ENCODE measurements at regions not wholly inside any gene's neighbourhood (a gene's known extent, or its start where the extent isn't known, plus 50 kb on each side); places are given as distances from the start of the nearest gene placed in this dataset.

DNA sequence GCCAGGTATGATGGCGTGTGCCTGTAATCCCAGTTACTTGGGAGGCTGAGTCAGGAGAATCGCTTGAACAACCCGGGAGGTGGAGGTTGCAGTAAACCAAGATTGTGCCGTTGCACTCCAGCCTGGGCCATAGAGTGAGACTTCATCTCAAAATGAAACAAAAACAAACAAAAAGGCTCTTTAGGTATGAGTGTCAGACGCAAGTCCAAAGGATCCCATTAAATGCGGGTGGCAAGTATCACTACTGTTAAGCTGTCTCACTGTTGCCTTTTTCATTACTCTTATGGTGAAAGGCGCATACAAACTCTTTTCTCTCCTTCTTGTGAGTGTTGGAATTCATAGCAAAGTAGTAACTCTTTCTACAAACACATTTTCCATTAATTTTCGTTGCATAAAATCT, 688.5 kb upstream of the CHD1 start:
- no peaks in the 10 kb centered on the region for H3K36me3 ChIP-seq (ENCODE audit: control insufficient read depth, insufficient read depth, low read length)
- H3K27me3 ChIP-seq (replicated peaks; ENCODE audit: control insufficient read depth, insufficient read depth, low read length) = no peaks in the 10 kb centered on the region
- DNase-seq (ENCODE audit: extremely low read depth, insufficient read length) = no peak
- no peak overlapping the region for H3K4me3 ChIP-seq (replicated peaks; ENCODE audit: low read depth, low read length)
- TF ChIP-seq CTCF (IDR thresholded peaks at IDR 0.05; ENCODE audit: insufficient read depth, low read length, poor library complexity, severe bottlenecking) = no peak

GRCh38 chr5:99614888-99615287, 686.1 kb upstream of the CHD1 start:
- DNase-seq (ENCODE audit: extremely low read depth, insufficient read length) = no peak
- Histone ChIP-seq H3K27me3 (replicated peaks; ENCODE audit: control insufficient read depth, insufficient read depth, low read length) (no peaks in the 10 kb centered on the region), H3K4me3 (replicated peaks; ENCODE audit: low read depth, low read length) (no peak overlapping the region), H3K36me3 (ENCODE audit: control insufficient read depth, insufficient read depth, low read length) (no peaks in the 10 kb centered on the region)
- TF ChIP-seq CTCF (IDR thresholded peaks at IDR 0.05; ENCODE audit: insufficient read depth, low read length, poor library complexity, severe bottlenecking) = no peak

GRCh38 chr5:99607124-99607523, 678.3 kb upstream of the CHD1 start:
- no peak for TF ChIP-seq CTCF (IDR thresholded peaks at IDR 0.05; ENCODE audit: insufficient read depth, low read length, poor library complexity, severe bottlenecking)

GRCh38 chr5:99605904-99606303, 677.1 kb upstream of the CHD1 start:
- no peak for TF ChIP-seq CTCF (IDR thresholded peaks at IDR 0.05; ENCODE audit: insufficient read depth, low read length, poor library complexity, severe bottlenecking)
- Histone ChIP-seq H3K27me3 (replicated peaks; ENCODE audit: control insufficient read depth, insufficient read depth, low read length) (no peaks in the 10 kb centered on the region), H3K4me3 (replicated peaks; ENCODE audit: low read depth, low read length) (no peak overlapping the region), H3K36me3 (ENCODE audit: control insufficient read depth, insufficient read depth, low read length) (no peaks in the 10 kb centered on the region)
- DNase-seq (ENCODE audit: extremely low read depth, insufficient read length) = peak; percentile 3

More at GRCh38 chr5:99607124-99607523, 678.3 kb upstream of the CHD1 start:
- DNase-seq (ENCODE audit: extremely low read depth, insufficient read length) = no peak
- H3K27me3 ChIP-seq (replicated peaks; ENCODE audit: control insufficient read depth, insufficient read depth, low read length) = no peaks in the 10 kb centered on the region
- H3K36me3 ChIP-seq (ENCODE audit: control insufficient read depth, insufficient read depth, low read length) = no peaks in the 10 kb centered on the region
- no peak overlapping the region for H3K4me3 ChIP-seq (replicated peaks; ENCODE audit: low read depth, low read length)

DNA sequence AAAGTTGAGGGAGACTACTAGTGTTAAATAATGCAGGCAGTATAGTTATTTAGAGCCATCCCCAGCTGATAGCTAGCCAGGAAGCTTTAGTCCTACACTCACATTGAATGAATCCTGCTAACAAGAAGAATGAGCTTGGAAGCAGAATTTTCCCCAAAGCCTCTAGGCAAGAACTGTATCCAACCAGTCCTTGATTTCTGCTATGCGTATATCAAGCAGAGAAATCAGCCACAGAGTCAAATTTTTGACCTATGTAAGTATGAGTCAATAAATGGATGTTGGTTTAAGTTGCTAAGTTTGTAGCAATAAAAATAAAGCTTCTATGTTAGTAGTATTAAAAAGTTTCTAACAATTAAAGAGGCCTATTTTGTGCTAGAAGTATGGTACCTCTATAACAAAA, 672.1 kb upstream of the CHD1 start:
- TF ChIP-seq CTCF (IDR thresholded peaks at IDR 0.05; ENCODE audit: insufficient read depth, low read length, poor library complexity, severe bottlenecking) = no peak
- no peak for DNase-seq (ENCODE audit: extremely low read depth, insufficient read length)
- no peaks in the 10 kb centered on the region for H3K36me3 ChIP-seq (ENCODE audit: control insufficient read depth, insufficient read depth, low read length)
- no peaks in the 10 kb centered on the region for H3K27me3 ChIP-seq (replicated peaks; ENCODE audit: control insufficient read depth, insufficient read depth, low read length)
- H3K4me3 ChIP-seq (replicated peaks; ENCODE audit: low read depth, low read length) = no peak overlapping the region

- no peak for TF ChIP-seq CTCF (IDR thresholded peaks at IDR 0.05; ENCODE audit: insufficient read depth, low read length, poor library complexity, severe bottlenecking)
- no peak overlapping the region for H3K4me3 ChIP-seq (replicated peaks; ENCODE audit: low read depth, low read length)
- no peaks in the 10 kb centered on the region for H3K36me3 ChIP-seq (ENCODE audit: control insufficient read depth, insufficient read depth, low read length)
- no peaks in the 10 kb centered on the region for H3K27me3 ChIP-seq (replicated peaks; ENCODE audit: control insufficient read depth, insufficient read depth, low read length)
- no peak for DNase-seq (ENCODE audit: extremely low read depth, insufficient read length)
Measured at GRCh38 chr5:99590806-99591205, 662.0 kb upstream of the CHD1 start.

Measured in GM06990 (cell line).